ENCODE measurements at regions not wholly inside any gene's neighbourhood (a gene's known extent, or its start where the extent isn't known, plus 50 kb on each side); places are given as distances from the start of the nearest gene placed in this dataset.
"Not testable (repeated sequence)": the region's sequence is repeated elsewhere in the genome, so short reads cannot be mapped to it uniquely, and the experiment has no call there.

- TF ChIP-seq EZH2phosphoT487, CTCF (IDR thresholded peaks at IDR 0.05): not testable (repeated sequence)
These were observed 625.5 kb downstream of the PRIM2 start for GRCh38 chr6:57942966-57943365.
